ENCODE measurements at regions not wholly inside any gene's neighbourhood (a gene's known extent, or its start where the extent isn't known, plus 50 kb on each side); places are given as distances from the start of the nearest gene placed in this dataset.

DNA sequence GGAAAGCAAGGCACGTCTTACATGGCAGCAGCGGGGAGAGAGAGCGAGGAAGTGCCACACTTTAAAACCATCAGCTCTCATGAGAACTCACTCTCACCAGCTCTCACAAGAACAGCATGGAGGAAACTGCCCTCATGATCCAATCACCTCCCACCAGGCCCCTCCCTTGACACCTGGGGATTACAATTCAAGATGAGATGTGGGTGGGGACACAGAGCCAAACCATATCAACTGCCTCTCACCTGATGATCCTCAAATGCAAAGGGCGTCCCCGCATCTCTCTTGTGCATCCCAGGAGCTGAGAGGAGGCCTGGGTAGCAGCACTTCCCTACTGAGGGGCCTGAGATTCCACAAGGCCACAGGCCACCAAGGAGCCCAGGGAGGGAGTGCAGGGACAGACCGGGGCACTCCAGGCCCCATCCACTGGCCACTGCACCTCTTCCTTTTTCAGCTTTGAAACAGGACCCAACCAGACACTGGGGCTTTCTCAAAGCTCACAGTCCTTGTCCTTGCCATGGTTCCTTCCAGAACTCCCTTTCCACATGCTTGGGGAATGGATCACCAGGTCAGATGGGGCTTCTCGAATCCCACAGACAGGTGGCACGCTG, 54.5 kb upstream of the IL17B start:
- TF ChIP-seq Cebpa-rat (IDR thresholded peaks at IDR 0.05), result no peak
- Histone ChIP-seq H3K27me3 (no peaks in the 10 kb centered on the region), H3K9ac (no peak overlapping the region), H4K20me1 (no peaks in the 10 kb centered on the region), H3K4me1 (peaks cover 30% of the 10 kb centered on the region), H3K27ac (no peak overlapping the region), H3K4me2 (no peak overlapping the region), H3K9me3 (peaks cover 6% of the 10 kb centered on the region; the same call in 1 of the 2 replicates), H3K36me3 (no peaks in the 10 kb centered on the region), H3K4me3 (no peak overlapping the region)

GRCh38 chr5:149432911-149433401, 53.9 kb upstream of the IL17B start:
- H3K4me1 ChIP-seq, result peaks cover 31% of the 10 kb centered on the region
- no peak overlapping the region for H3K9ac ChIP-seq
- H3K27me3 ChIP-seq, result no peaks in the 10 kb centered on the region
- H3K36me3 ChIP-seq, result no peaks in the 10 kb centered on the region
- H3K9me3 ChIP-seq, result peaks cover 6% of the 10 kb centered on the region; the same call in 1 of the 2 replicates
- H3K4me2 ChIP-seq, result no peak overlapping the region
- H3K27ac ChIP-seq, result no peak overlapping the region
- no peak for TF ChIP-seq Cebpa-rat (IDR thresholded peaks at IDR 0.05)
- H3K4me3 ChIP-seq, result no peak overlapping the region
- H4K20me1 ChIP-seq, result no peaks in the 10 kb centered on the region

GRCh38 chr5:149432376-149432775, 53.3 kb upstream of the IL17B start:
- Histone ChIP-seq H4K20me1 (no peaks in the 10 kb centered on the region), H3K36me3 (no peaks in the 10 kb centered on the region), H3K27me3 (no peaks in the 10 kb centered on the region), H3K9me3 (peaks cover 6% of the 10 kb centered on the region; the same call in 1 of the 2 replicates), H3K27ac (no peak overlapping the region), H3K4me1 (peaks cover 31% of the 10 kb centered on the region), H3K9ac (no peak overlapping the region), H3K4me2 (no peak overlapping the region), H3K4me3 (no peak overlapping the region)
- no peak for TF ChIP-seq Cebpa-rat (IDR thresholded peaks at IDR 0.05)

- Histone ChIP-seq H3K36me3 (no peaks in the 10 kb centered on the region), H3K27ac (no peak overlapping the region), H3K9me3 (peaks cover 6% of the 10 kb centered on the region; the same call in 1 of the 2 replicates), H3K27me3 (no peaks in the 10 kb centered on the region), H4K20me1 (no peaks in the 10 kb centered on the region), H3K4me1 (peaks cover 31% of the 10 kb centered on the region), H3K4me2 (peak overlapping the region; percentile 54), H3K4me3 (no peak overlapping the region), H3K9ac (no peak overlapping the region)
- TF ChIP-seq Cebpa-rat (IDR thresholded peaks at IDR 0.05), result no peak
Observed at GRCh38 chr5:149429839-149430721, 51.0 kb upstream of the IL17B start.

Measured in BLaER1 (cell line).